ENCODE measurements at regions not wholly inside any gene's neighbourhood (a gene's known extent, or its start where the extent isn't known, plus 50 kb on each side); places are given as distances from the start of the nearest gene placed in this dataset.

DNA sequence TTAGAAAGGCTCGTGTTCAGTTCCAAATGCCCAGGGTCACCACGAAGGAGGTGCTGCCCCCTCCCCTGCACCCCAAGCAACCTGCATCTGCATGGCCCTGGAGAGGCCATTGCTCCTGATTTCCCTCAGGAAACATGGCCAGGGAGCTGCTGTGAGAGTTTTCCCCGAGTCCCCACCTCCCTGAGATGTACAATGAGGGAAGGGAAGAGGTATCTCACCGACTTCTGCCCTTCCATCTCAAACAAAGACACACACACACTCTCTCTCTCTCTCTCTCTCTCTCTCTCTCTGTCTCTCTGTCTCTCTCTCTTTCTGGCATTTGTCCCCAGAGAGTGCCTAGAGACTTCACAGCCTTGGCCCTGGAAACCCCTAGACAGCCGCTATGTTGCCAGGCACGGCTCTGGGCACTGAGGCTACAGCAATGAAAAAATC lies 120.4 kb downstream of the MRPL14 start:
- TF ChIP-seq, protein P1, sequence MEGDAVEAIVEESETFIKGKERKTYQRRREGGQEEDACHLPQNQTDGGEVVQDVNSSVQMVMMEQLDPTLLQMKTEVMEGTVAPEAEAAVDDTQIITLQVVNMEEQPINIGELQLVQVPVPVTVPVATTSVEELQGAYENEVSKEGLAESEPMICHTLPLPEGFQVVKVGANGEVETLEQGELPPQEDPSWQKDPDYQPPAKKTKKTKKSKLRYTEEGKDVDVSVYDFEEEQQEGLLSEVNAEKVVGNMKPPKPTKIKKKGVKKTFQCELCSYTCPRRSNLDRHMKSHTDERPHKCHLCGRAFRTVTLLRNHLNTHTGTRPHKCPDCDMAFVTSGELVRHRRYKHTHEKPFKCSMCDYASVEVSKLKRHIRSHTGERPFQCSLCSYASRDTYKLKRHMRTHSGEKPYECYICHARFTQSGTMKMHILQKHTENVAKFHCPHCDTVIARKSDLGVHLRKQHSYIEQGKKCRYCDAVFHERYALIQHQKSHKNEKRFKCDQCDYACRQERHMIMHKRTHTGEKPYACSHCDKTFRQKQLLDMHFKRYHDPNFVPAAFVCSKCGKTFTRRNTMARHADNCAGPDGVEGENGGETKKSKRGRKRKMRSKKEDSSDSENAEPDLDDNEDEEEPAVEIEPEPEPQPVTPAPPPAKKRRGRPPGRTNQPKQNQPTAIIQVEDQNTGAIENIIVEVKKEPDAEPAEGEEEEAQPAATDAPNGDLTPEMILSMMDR (IDR thresholded peaks at IDR 0.05; ENCODE audit: borderline replicate concordance, extremely low read depth, low read length, poor library complexity, severe bottlenecking) = no peak
- no peak for TF ChIP-seq EZH2 (IDR thresholded peaks at IDR 0.05; ENCODE audit: borderline replicate concordance, low read depth, low read length, severe bottlenecking)

Measured in DND-41 (cell line).